H1 (cell line): ENCODE measurements at regions not wholly inside any gene's neighbourhood (a gene's known extent, or its start where the extent isn't known, plus 50 kb on each side); places are given as distances from the start of the nearest gene placed in this dataset.

Source experiments
- CTCF ChIA-PET: fragments of 300-600 bp; sonication (Branson Sonifier 250); formaldehyde crosslinking; loops from one replicate; lab custom pipeline; 2021; ENCODE audit not compliant: partially characterized antibody; lab: Charles Lee
- POLR2A ChIA-PET: fragments of 300-600 bp; sonication (Branson Sonifier 250); formaldehyde crosslinking; loops from one replicate; lab custom pipeline; 2021; ENCODE audit warnings: inconsistent platforms; ENCODE audit not compliant: partially characterized antibody; lab: Charles Lee
- DNase-seq, 2 experiments: peaks; one replicate each; pipeline versions ENCODE4 v3.0.0 to v3.0.0-alpha.2; 2010 to 2022; ENCODE audit warnings: low spot score in 2 of 2, low read depth in 1 of 2, mixed read lengths in 1 of 2
- FAIRE-seq: peaks from 2 replicates; lab custom pipeline; 2011; peaks lifted over from hg19 to GRCh38; lab: Jason Lieb, UNC
- H2AFZ ChIP-seq: 2 replicates; pipeline ENCODE4 v1.8.1; 2012; ENCODE audit warnings: low read length, inconsistent platforms
- H2AK5ac ChIP-seq: 2 replicates; pipeline ENCODE4 v1.6.1; 2013; ENCODE audit warnings: low read depth, low read length
- H2BK120ac ChIP-seq: replicated peaks from 2 replicates; pipeline ENCODE3; 2013; ENCODE audit warnings: low read depth, low read length, inconsistent platforms
- H2BK12ac ChIP-seq: 2 replicates; pipeline ENCODE4 v1.6.1; 2013; ENCODE audit warnings: low read depth, low read length
- H2BK15ac ChIP-seq: 2 replicates; pipeline ENCODE4 v1.6.1; 2013; ENCODE audit warnings: low read length
- H2BK20ac ChIP-seq: 2 replicates; pipeline ENCODE4 v1.6.1; 2013; ENCODE audit warnings: low read length
- H2BK5ac ChIP-seq: 2 replicates; pipeline ENCODE4 v1.6.1; 2013; ENCODE audit warnings: low read depth, low read length
- H3K14ac ChIP-seq: 2 replicates; pipeline ENCODE4 v1.6.1; 2013; ENCODE audit warnings: inconsistent platforms; ENCODE audit not compliant: insufficient read length
- H3K18ac ChIP-seq: 2 replicates; pipeline ENCODE4 v1.6.1; 2013; ENCODE audit warnings: low read length; ENCODE audit errors: extremely low read depth
- H3K23ac ChIP-seq: 2 replicates; pipeline ENCODE4 v1.6.1; 2013; ENCODE audit warnings: inconsistent platforms; ENCODE audit not compliant: insufficient read length
- H3K23me2 ChIP-seq: 2 replicates; pipeline ENCODE4 v1.6.1; 2013; ENCODE audit warnings: low read depth, low read length
- H3K27ac ChIP-seq: 2 replicates; pipeline ENCODE4 v1.6.1; 2011; ENCODE audit warnings: low read depth, low read length, inconsistent platforms
- H3K27me3 ChIP-seq, 4 experiments: replicated peaks in 1 of 4; 1 replicate in 1 of 4; 2 replicates in 3 of 4; pipeline versions ENCODE4 v1.6.1 to v1.8.1; 2011 to 2013; ENCODE audit warnings: low read length in 3 of 4, mild to moderate bottlenecking in 3 of 4, inconsistent platforms in 2 of 4, mixed read lengths in 2 of 4, moderate library complexity in 1 of 4; ENCODE audit not compliant: control insufficient read depth in 3 of 4, insufficient read depth in 3 of 4; ENCODE audit errors: extremely low read depth in 1 of 4
- H3K36me3 ChIP-seq, 4 experiments: 2 replicates each; pipeline versions ENCODE4 v1.6.1 to v1.8.1; 2011 to 2013; ENCODE audit warnings: mild to moderate bottlenecking in 4 of 4, low read length in 3 of 4, moderate library complexity in 2 of 4, control low read depth in 1 of 4, inconsistent platforms in 1 of 4; ENCODE audit not compliant: insufficient read depth in 4 of 4, control insufficient read depth in 2 of 4
- H3K4ac ChIP-seq: replicated peaks from 2 replicates; pipeline ENCODE3; 2013; ENCODE audit warnings: low read length, low read depth, mixed read lengths, inconsistent platforms; ENCODE audit not compliant: insufficient read length
- H3K4me1 ChIP-seq, 4 experiments: replicated peaks in 1 of 4; 1 replicate in 1 of 4; 2 replicates in 3 of 4; pipeline versions ENCODE4 v1.6.1 to v1.8.1; 2011 to 2013; ENCODE audit warnings: low read length in 3 of 4, inconsistent platforms in 2 of 4, mixed read lengths in 1 of 4; ENCODE audit not compliant: insufficient read depth in 4 of 4, control insufficient read depth in 3 of 4
- H3K4me2 ChIP-seq, 2 experiments: 2 replicates each; pipeline versions ENCODE4 v1.6.1 to v1.8.1; 2011 to 2013; ENCODE audit warnings: low read depth in 2 of 2, low read length in 2 of 2, control low read depth in 1 of 2, inconsistent platforms in 1 of 2, mild to moderate bottlenecking in 1 of 2; ENCODE audit not compliant: insufficient read depth in 1 of 2
- H3K4me3 ChIP-seq, 4 experiments: fragments of 200-600, 300-600 bp in 1 of 4; sonication (generic), shearing (Covaris generic), sonication (Bioruptor Twin) in 1 of 4; 2 replicates each; pipeline versions ENCODE4 v1.5.1 to v1.8.1; 2011 to 2016; ENCODE audit warnings: low read length in 4 of 4, low read depth in 3 of 4, control low read depth in 2 of 4, inconsistent platforms in 2 of 4, mild to moderate bottlenecking in 2 of 4, mixed read lengths in 1 of 4, moderate library complexity in 1 of 4; ENCODE audit not compliant: insufficient read depth in 2 of 4; ENCODE audit errors: extremely low read depth in 1 of 4
- H3K56ac ChIP-seq: replicated peaks from 2 replicates; pipeline ENCODE3; 2013; ENCODE audit warnings: low read depth, mild to moderate bottlenecking, mixed read lengths, low read length, inconsistent platforms; ENCODE audit not compliant: insufficient read length
- H3K79me1 ChIP-seq: 2 replicates; pipeline ENCODE4 v1.6.1; 2013; ENCODE audit warnings: low read depth, low read length, control low read depth
- H3K79me2 ChIP-seq, 2 experiments: 2 replicates each; pipeline versions ENCODE4 v1.6.1 to v1.8.1; 2012 to 2013; ENCODE audit warnings: low read length in 2 of 2, mild to moderate bottlenecking in 2 of 2, inconsistent platforms in 1 of 2; ENCODE audit not compliant: insufficient read depth in 2 of 2, control insufficient read depth in 1 of 2
- H3K9ac ChIP-seq, 4 experiments: replicated peaks in 1 of 4; 1 replicate in 1 of 4; 2 replicates in 3 of 4; pipeline versions ENCODE4 v1.6.1 to v1.8.1; 2011 to 2013; ENCODE audit warnings: low read depth in 3 of 4, low read length in 3 of 4, control low read depth in 2 of 4, mild to moderate bottlenecking in 2 of 4, moderate library complexity in 2 of 4, inconsistent platforms in 1 of 4; ENCODE audit errors: extremely low read depth in 1 of 4
- H3K9me3 ChIP-seq, 2 experiments: 2 replicates each; pipeline versions ENCODE4 v1.6.1 to v1.8.1; 2012 to 2013; ENCODE audit warnings: mild to moderate bottlenecking in 2 of 2, moderate library complexity in 2 of 2, control low read depth in 1 of 2, inconsistent platforms in 1 of 2, low read depth in 1 of 2, low read length in 1 of 2, mixed read lengths in 1 of 2; ENCODE audit not compliant: insufficient read depth in 2 of 2
- H4K20me1 ChIP-seq, 2 experiments: replicated peaks in 1 of 2; 2 replicates each; pipeline versions ENCODE3 to v1.8.1; 2011 to 2013; ENCODE audit warnings: inconsistent platforms in 2 of 2, low read length in 2 of 2, mild to moderate bottlenecking in 1 of 2; ENCODE audit not compliant: insufficient read depth in 2 of 2, control insufficient read depth in 1 of 2
- H4K5ac ChIP-seq: 2 replicates; pipeline ENCODE4 v1.6.1; 2013; ENCODE audit warnings: low read length, low read depth, mixed read lengths, inconsistent platforms; ENCODE audit not compliant: insufficient read length
- H4K8ac ChIP-seq: 2 replicates; pipeline ENCODE4 v1.8.0; 2013; ENCODE audit warnings: mild to moderate bottlenecking, moderate library complexity, low read length, inconsistent platforms; ENCODE audit not compliant: insufficient read depth; ENCODE audit errors: extremely low read depth
- H4K91ac ChIP-seq: replicated peaks from 2 replicates; pipeline ENCODE3; 2013; ENCODE audit warnings: low read length, mixed read lengths, inconsistent platforms; ENCODE audit not compliant: insufficient read length
- ATF2 ChIP-seq: IDR thresholded peaks from 2 replicates; pipeline ENCODE4 v1.6.1; 2012; ENCODE audit warnings: low read length, inconsistent platforms
- TCF12 ChIP-seq: IDR thresholded peaks from 2 replicates; pipeline ENCODE4 v1.6.1; 2011; ENCODE audit warnings: low read depth, mild to moderate bottlenecking, low read length
- WGBS, 2 experiments: shearing (Covaris generic) in 1 of 2; methylation state at CpG; one replicate each; pipeline versions ENCODE4 v1.1.6 to v1.1.7; 2013 to 2015; ENCODE audit warnings: low lambda C conversion rate in 2 of 2, mixed read lengths in 2 of 2, inconsistent platforms in 1 of 2, low coverage in 1 of 2, missing lambda C conversion rate in 1 of 2; ENCODE audit not compliant: insufficient replicate concordance in 2 of 2, insufficient coverage in 1 of 2, insufficient read length in 1 of 2; ENCODE audit errors: extremely low coverage in 1 of 2, missing lambda C conversion rate in 1 of 2; 5-methylcytosine and 5-hydroxymethylcytosine counted together

- H3K4me3 ChIP-seq: no peak overlapping the region
- no peak overlapping the region for H3K56ac ChIP-seq
- TF ChIP-seq TCF12: no peak
- no peak for TF ChIP-seq ATF2
- H3K4ac ChIP-seq: no peak overlapping the region
- peaks cover 45 to 51% of the 10 kb centered on the region in 2 experiments; a peak in 3 of 4 replicates for H3K9me3 ChIP-seq
- no peaks in the 10 kb centered on the region for H3K27me3 ChIP-seq
- H3K4me2 ChIP-seq: no peak overlapping the region
- no peak overlapping the region for H2BK5ac ChIP-seq
- H3K9ac ChIP-seq: no peak overlapping the region
- no peak overlapping the region for H4K8ac ChIP-seq
- H3K18ac ChIP-seq: no peak overlapping the region
- no peak overlapping the region for H3K23ac ChIP-seq
- H3K27ac ChIP-seq: no peak overlapping the region
- H4K20me1 ChIP-seq: no peaks in the 10 kb centered on the region
- DNase-seq (no peak), FAIRE-seq (no peak)
- H2BK15ac ChIP-seq: no peak overlapping the region
- no peaks in the 10 kb centered on the region for H3K36me3 ChIP-seq
- H3K14ac ChIP-seq: no peak overlapping the region
- no peak overlapping the region for H2BK20ac ChIP-seq
- no peaks in the 10 kb centered on the region for H3K79me2 ChIP-seq
- H2AFZ ChIP-seq: no peak overlapping the region
- no peak overlapping the region for H2AK5ac ChIP-seq
- 60% methylated on average over 2 of the region's 2 CpGs; no CpG with 5 or more reads in 1 of the 2 experiments for WGBS, 2 experiments
- H3K79me1 ChIP-seq: no peaks in the 10 kb centered on the region
- POLR2A ChIA-PET: no interaction called here
- CTCF ChIA-PET: no interaction called here
- no peak overlapping the region for H4K5ac ChIP-seq
- H4K91ac ChIP-seq: no peak overlapping the region
- H3K23me2 ChIP-seq: no peaks in the 10 kb centered on the region
- H3K4me1 ChIP-seq: no peaks in the 10 kb centered on the region
- no peak overlapping the region for H2BK120ac ChIP-seq
- H2BK12ac ChIP-seq: no peak overlapping the region
Measured at GRCh38 chr18:72171596-72171995, 372.5 kb downstream of the CBLN2 start.
